ENCODE measurements at regions not wholly inside any gene's neighbourhood (a gene's known extent, or its start where the extent isn't known, plus 50 kb on each side); places are given as distances from the start of the nearest gene placed in this dataset.

DNA sequence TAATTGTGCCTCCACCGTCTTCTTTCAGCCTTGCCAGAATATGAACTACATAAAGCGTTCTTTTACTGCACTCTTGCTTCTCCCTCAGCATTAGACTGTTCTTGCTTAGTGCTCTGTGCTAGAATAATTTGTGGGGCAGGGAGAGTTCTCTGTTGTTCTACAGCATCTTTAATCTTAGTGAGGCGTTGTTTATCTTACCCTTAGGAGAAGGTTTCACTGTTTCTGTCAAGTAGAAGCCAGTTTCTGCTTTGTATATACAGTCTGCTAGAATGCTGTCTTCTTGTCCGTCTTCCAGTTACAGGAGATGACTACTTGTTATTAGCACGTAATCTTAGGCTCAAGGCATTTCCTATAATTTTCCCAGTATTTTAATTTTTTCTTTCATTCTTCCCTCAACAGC is 458.0 kb downstream of the FLRT2 start:
- no peak for DNase-seq (ENCODE audit: low read depth)
- no peak overlapping the region for H3K4me3 ChIP-seq (ENCODE audit: control insufficient read depth, low read depth, low read length)
- TF ChIP-seq, protein P1, sequence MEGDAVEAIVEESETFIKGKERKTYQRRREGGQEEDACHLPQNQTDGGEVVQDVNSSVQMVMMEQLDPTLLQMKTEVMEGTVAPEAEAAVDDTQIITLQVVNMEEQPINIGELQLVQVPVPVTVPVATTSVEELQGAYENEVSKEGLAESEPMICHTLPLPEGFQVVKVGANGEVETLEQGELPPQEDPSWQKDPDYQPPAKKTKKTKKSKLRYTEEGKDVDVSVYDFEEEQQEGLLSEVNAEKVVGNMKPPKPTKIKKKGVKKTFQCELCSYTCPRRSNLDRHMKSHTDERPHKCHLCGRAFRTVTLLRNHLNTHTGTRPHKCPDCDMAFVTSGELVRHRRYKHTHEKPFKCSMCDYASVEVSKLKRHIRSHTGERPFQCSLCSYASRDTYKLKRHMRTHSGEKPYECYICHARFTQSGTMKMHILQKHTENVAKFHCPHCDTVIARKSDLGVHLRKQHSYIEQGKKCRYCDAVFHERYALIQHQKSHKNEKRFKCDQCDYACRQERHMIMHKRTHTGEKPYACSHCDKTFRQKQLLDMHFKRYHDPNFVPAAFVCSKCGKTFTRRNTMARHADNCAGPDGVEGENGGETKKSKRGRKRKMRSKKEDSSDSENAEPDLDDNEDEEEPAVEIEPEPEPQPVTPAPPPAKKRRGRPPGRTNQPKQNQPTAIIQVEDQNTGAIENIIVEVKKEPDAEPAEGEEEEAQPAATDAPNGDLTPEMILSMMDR (conservative IDR thresholded peaks at IDR 0.05; ENCODE audit: control insufficient read depth, insufficient read depth, low read depth, low read length): no peak

- TF ChIP-seq, protein P1 (conservative IDR thresholded peaks at IDR 0.05; ENCODE audit: control insufficient read depth, insufficient read depth, low read depth, low read length): no peak
- no peak overlapping the region for H3K4me3 ChIP-seq (ENCODE audit: control insufficient read depth, low read depth, low read length)
- no peak for DNase-seq (ENCODE audit: low read depth)
These were observed 457.3 kb downstream of the FLRT2 start for GRCh38 chr14:85987292-85987691.

DNA sequence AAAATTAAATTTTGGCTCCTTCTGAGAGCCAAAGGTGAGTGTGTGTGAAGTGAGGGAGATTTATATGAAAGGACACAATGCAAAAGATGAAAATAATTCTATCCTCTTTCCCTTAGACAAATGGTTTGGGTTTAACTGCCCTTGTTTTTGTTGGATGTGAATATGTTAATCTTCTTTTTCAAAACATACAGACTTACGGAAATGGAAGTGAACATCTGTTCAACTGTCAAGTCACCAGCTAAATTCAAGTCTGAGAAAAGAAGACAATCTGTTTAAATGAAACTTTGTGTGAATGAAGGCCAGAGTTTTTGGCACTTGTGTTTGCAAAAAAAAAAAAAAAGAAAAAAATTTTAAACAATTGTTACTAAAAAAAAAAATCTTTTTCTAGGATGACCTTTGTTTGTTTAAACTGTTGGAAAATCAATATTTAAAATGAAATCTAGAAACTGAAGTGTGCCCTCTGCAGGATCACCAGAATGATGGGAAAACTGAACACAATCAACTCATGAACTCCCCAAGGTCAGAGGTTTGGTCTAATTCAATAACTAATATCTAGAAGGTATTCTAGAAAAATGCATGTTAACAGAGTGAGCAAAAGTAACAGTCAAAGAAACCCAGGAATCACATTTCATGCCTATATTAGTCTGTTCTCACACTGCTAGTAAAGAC is 448.8 kb downstream of the FLRT2 start:
- TF ChIP-seq, protein P1 (conservative IDR thresholded peaks at IDR 0.05; ENCODE audit: control insufficient read depth, insufficient read depth, low read depth, low read length): peak; percentile 8
- DNase-seq (ENCODE audit: low read depth): no peak
- H3K4me3 ChIP-seq (ENCODE audit: control insufficient read depth, low read depth, low read length): no peak overlapping the region

GRCh38 chr14:85974602-85975001 is 444.7 kb downstream of the FLRT2 start:
- no peak for DNase-seq (ENCODE audit: low read depth)
- TF ChIP-seq, protein P1 (conservative IDR thresholded peaks at IDR 0.05; ENCODE audit: control insufficient read depth, insufficient read depth, low read depth, low read length): no peak
- H3K4me3 ChIP-seq (ENCODE audit: control insufficient read depth, low read depth, low read length): no peak overlapping the region

- no peak overlapping the region for H3K4me3 ChIP-seq (ENCODE audit: control insufficient read depth, low read depth, low read length)
- no peak for DNase-seq (ENCODE audit: low read depth)
- TF ChIP-seq, protein P1 (conservative IDR thresholded peaks at IDR 0.05; ENCODE audit: control insufficient read depth, insufficient read depth, low read depth, low read length): no peak
These were observed 433.5 kb downstream of the FLRT2 start for GRCh38 chr14:85963486-85963885.

GRCh38 chr14:85960756-85961155 is 430.8 kb downstream of the FLRT2 start:
- no peak for DNase-seq (ENCODE audit: low read depth)
- TF ChIP-seq, protein P1 (conservative IDR thresholded peaks at IDR 0.05; ENCODE audit: control insufficient read depth, insufficient read depth, low read depth, low read length): no peak
- no peak overlapping the region for H3K4me3 ChIP-seq (ENCODE audit: control insufficient read depth, low read depth, low read length)

GRCh38 chr14:85959063-85959462 is 429.1 kb downstream of the FLRT2 start:
- DNase-seq (ENCODE audit: low read depth): no peak
- no peak overlapping the region for H3K4me3 ChIP-seq (ENCODE audit: control insufficient read depth, low read depth, low read length)
- TF ChIP-seq, protein P1 (conservative IDR thresholded peaks at IDR 0.05; ENCODE audit: control insufficient read depth, insufficient read depth, low read depth, low read length): no peak
